ENCODE measurements at regions not wholly inside any gene's neighbourhood (a gene's known extent, or its start where the extent isn't known, plus 50 kb on each side); places are given as distances from the start of the nearest gene placed in this dataset.

DNA sequence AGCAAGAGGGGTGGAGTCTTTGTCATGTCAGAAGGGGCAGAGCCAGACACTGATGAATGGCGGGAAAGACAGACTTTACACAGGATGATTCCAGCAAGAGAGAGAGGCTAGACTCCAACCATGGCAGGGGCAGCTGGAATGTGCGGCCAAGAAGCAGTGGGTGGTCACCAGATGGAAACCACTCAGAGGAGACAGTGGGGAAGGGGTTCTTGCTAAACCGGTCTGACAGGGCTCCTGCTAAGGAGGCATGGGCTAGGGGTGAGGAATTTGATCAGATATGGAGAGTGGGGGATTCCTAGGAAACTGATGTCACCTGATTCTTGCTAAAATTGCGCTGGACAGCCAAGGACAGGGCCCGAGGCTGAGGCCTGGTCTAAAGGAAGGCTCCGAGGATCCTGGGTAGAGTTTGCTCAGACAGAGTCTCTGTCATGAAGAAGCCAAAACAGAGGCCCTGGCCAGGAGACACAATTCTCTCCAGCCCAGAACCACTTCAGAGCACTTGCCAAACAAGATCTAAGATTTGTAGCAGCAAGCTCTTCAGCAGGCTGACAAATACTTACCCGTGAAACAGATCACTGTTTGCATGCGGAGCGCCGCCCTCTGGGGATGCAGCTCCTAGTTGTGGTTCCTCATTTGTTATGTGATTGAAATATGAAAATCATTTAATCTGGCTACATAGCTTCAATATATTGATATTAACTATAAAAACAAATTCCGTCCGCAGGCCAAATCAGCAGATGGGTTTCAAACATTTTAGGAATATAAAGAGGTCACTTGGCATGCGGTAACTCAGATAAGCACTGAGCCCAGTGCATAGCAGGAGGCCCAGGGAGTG, 377.0 kb downstream of the TCERG1L start (continued):
- TF ChIP-seq, protein P1, sequence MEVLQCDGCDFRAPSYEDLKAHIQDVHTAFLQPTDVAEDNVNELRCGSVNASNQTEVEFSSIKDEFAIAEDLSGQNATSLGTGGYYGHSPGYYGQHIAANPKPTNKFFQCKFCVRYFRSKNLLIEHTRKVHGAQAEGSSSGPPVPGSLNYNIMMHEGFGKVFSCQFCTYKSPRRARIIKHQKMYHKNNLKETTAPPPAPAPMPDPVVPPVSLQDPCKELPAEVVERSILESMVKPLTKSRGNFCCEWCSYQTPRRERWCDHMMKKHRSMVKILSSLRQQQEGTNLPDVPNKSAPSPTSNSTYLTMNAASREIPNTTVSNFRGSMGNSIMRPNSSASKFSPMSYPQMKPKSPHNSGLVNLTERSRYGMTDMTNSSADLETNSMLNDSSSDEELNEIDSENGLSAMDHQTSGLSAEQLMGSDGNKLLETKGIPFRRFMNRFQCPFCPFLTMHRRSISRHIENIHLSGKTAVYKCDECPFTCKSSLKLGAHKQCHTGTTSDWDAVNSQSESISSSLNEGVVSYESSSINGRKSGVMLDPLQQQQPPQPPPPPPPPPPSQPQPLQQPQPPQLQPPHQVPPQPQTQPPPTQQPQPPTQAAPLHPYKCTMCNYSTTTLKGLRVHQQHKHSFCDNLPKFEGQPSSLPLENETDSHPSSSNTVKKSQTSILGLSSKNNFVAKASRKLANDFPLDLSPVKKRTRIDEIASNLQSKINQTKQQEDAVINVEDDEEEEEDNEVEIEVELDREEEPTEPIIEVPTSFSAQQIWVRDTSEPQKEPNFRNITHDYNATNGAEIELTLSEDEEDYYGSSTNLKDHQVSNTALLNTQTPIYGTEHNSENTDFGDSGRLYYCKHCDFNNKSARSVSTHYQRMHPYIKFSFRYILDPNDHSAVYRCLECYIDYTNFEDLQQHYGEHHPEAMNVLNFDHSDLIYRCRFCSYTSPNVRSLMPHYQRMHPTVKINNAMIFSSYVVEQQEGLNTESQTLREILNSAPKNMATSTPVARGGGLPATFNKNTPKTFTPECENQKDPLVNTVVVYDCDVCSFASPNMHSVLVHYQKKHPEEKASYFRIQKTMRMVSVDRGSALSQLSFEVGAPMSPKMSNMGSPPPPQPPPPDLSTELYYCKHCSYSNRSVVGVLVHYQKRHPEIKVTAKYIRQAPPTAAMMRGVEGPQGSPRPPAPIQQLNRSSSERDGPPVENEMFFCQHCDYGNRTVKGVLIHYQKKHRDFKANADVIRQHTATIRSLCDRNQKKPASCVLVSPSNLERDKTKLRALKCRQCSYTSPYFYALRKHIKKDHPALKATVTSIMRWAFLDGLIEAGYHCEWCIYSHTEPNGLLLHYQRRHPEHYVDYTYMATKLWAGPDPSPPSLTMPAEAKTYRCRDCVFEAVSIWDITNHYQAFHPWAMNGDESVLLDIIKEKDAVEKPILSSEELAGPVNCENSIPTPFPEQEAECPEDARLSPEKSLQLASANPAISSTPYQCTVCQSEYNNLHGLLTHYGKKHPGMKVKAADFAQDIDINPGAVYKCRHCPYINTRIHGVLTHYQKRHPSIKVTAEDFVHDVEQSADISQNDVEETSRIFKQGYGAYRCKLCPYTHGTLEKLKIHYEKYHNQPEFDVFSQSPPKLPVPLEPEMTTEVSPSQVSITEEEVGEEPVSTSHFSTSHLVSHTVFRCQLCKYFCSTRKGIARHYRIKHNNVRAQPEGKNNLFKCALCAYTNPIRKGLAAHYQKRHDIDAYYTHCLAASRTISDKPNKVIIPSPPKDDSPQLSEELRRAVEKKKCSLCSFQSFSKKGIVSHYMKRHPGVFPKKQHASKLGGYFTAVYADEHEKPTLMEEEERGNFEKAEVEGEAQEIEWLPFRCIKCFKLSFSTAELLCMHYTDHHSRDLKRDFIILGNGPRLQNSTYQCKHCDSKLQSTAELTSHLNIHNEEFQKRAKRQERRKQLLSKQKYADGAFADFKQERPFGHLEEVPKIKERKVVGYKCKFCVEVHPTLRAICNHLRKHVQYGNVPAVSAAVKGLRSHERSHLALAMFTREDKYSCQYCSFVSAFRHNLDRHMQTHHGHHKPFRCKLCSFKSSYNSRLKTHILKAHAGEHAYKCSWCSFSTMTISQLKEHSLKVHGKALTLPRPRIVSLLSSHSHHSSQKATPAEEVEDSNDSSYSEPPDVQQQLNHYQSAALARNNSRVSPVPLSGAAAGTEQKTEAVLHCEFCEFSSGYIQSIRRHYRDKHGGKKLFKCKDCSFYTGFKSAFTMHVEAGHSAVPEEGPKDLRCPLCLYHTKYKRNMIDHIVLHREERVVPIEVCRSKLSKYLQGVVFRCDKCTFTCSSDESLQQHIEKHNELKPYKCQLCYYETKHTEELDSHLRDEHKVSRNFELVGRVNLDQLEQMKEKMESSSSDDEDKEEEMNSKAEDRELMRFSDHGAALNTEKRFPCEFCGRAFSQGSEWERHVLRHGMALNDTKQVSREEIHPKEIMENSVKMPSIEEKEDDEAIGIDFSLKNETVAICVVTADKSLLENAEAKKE (CRISPR knock-in tag; IDR thresholded peaks at IDR 0.05) = peak; percentile 21; the same call in 1 of the 2 replicates
- TF ChIP-seq POLR2AphosphoS5 (IDR thresholded peaks at IDR 0.05; ENCODE audit: low read depth) (no peak), EZH2 (IDR thresholded peaks at IDR 0.05; ENCODE audit: low read depth, unreplicated experiment) (no peak)

GRCh38 chr10:130935128-130935439, 376.4 kb downstream of the TCERG1L start:
- Mint-ChIP-seq H3K9me3 (peaks cover 89% of the 10 kb centered on the region), H3K36me3 (ENCODE audit: low read depth) (peaks cover 28% of the 10 kb centered on the region), H3K4me1 (peaks cover 24% of the 10 kb centered on the region), H3K27ac (no peak overlapping the region), H3K4me3 (no peak overlapping the region), H3K27me3 (ENCODE audit: insufficient read depth, low read depth, poor library complexity) (peaks cover 4% of the 10 kb centered on the region)
- peaks cover 12% of the 10 kb centered on the region; the same call in 1 of the 2 replicates for H3K4me1 ChIP-seq (ENCODE audit: insufficient read depth)
- no peaks in the 10 kb centered on the region for H4K20me1 ChIP-seq (replicated peaks; ENCODE audit: insufficient read depth)
- H3K79me2 ChIP-seq (replicated peaks; ENCODE audit: insufficient read depth) = no peaks in the 10 kb centered on the region
- no peak overlapping the region for H3K27ac ChIP-seq (ENCODE audit: low read depth)
- 0 out of 2 replicates have a peak, but pooled peaks cover 4% of the 10 kb centered on the region for H3K9me2 ChIP-seq (ENCODE audit: insufficient read depth)
- H3K27me3 ChIP-seq (ENCODE audit: insufficient read depth) = no peaks in the 10 kb centered on the region
- no peak overlapping the region for H3K4me3 ChIP-seq
- DNase-seq (ENCODE audit: low spot score) (peak; percentile 19), ATAC-seq (peak; percentile 37; the same call in 1 of the 3 replicates)
- no peak overlapping the region for H2AFZ ChIP-seq
- no peak overlapping the region for H3K4me2 ChIP-seq
- H3K36me3 ChIP-seq (ENCODE audit: insufficient read depth) = no peaks in the 10 kb centered on the region
- H3F3A ChIP-seq (replicated peaks; ENCODE audit: low read depth) = no peaks in the 10 kb centered on the region
- TF ChIP-seq EZH2 (IDR thresholded peaks at IDR 0.05; ENCODE audit: low read depth, unreplicated experiment) = no peak
- TF ChIP-seq POLR2AphosphoS5 (IDR thresholded peaks at IDR 0.05; ENCODE audit: low read depth) = no peak
- no peak for TF ChIP-seq EZH2phosphoT487 (IDR thresholded peaks at IDR 0.05; ENCODE audit: unreplicated experiment)
- no peak for TF ChIP-seq CTCF (conservative IDR thresholded peaks at IDR 0.05; ENCODE audit: low read depth in 2 of 2)
- no peak for TF ChIP-seq ZNF114 (CRISPR knock-in tag; IDR thresholded peaks at IDR 0.05)
- TF ChIP-seq, protein P1 (CRISPR knock-in tag; IDR thresholded peaks at IDR 0.05) = no peak

All from GM23338 (cell line).